Right lobe of liver (tissue), 6 donors: ENCODE measurements at regions not wholly inside any gene's neighbourhood (a gene's known extent, or its start where the extent isn't known, plus 50 kb on each side); places are given as distances from the start of the nearest gene placed in this dataset.
"Not testable (repeated sequence)": the region's sequence is repeated elsewhere in the genome, so short reads cannot be mapped to it uniquely, and the experiment has no call there.

Experiments
- ATAC-seq, 4 donors: fragments of 200-7000 bp; cut with Tn5 transposase; one replicate each; pipeline ENCODE4 v1.9.1; 2020; ENCODE audit warnings: mild to moderate bottlenecking in 4 of 4, moderate library complexity in 4 of 4
- DNase-seq, 3 donors: peaks; one replicate each; pipeline ENCODE4 v3.0.0-alpha.2; 2020
- H3K27ac ChIP-seq, 3 donors: fragments of 200-600 bp; one replicate each; pipeline ENCODE4 v1.8.0; 2022
- H3K27me3 ChIP-seq, 2 donors: fragments of 200-600 bp; one replicate each; pipeline ENCODE4 v1.8.0; 2022
- H3K36me3 ChIP-seq, 4 donors: fragments of 200-600 bp; sonication (generic) in 1 of 4; one replicate each; pipeline versions ENCODE4 v1.5.1 to v1.8.0; 2017 to 2022; ENCODE audit warnings: control low read depth in 1 of 4
- H3K4me1 ChIP-seq, 4 donors: fragments of 200-600 bp; sonication (generic) in 1 of 4; one replicate each; pipeline versions ENCODE4 v1.5.1 to v1.8.0; 2017 to 2022; ENCODE audit warnings: control low read depth in 1 of 4
- H3K4me3 ChIP-seq, 3 donors: fragments of 200-600 bp; one replicate each; pipeline ENCODE4 v1.8.0; 2022
- H3K9me3 ChIP-seq, 4 donors: fragments of 200-600 bp; sonication (generic) in 1 of 4; one replicate each; pipeline versions ENCODE4 v1.5.1 to v1.8.0; 2017 to 2022; ENCODE audit warnings: control low read depth in 1 of 4
- WGBS: methylation state at CpG from one replicate; pipeline ENCODE4 v1.1.6; 2018; ENCODE audit warnings: low coverage, low lambda C conversion rate; ENCODE audit not compliant: insufficient coverage; ENCODE audit errors: missing lambda C conversion rate; 5-methylcytosine and 5-hydroxymethylcytosine counted together
- intact Hi-C, 2 donors: fragments of 100-400 bp; cut with DNase I; formaldehyde crosslinking; loops; one replicate each; pipeline versions ENCODE4 v1.11.2 to v1.14.1; 2022
- donor health status: DM: no; HTN: yes; CAD: no.
- donor health status: DM: no; HTN: no; CAD: no.
- donor health status: DM: no; HTN: no; CAD: no.
- donor health status: DM: no; HTN: yes; CAD: no.
- donor health status: DM: no; HTN: yes; CAD: no.

DNA sequence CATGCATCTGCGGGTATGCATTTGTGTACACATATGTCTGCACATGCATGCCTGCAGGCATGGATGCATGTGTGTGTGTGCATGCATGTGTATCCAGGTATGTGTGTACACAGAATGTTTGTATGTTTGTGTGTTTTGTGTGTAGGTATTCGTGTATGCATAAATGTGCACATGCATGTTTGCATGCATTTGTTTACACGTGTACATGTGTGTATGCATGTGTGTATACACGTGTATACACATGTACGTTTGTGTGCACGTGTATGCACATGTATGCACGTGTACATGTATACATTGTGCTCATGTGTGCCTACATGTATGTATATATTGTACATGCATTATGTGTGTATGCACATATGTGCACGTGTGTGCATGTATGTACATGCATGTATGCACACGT is 171.4 kb upstream of the ZNF322 start:
- ATAC-seq, H3K27ac ChIP-seq, H3K4me3 ChIP-seq, DNase-seq, H3K27me3 ChIP-seq, H3K9me3 ChIP-seq, intact Hi-C loops, H3K4me1 ChIP-seq, H3K36me3 ChIP-seq: not testable (repeated sequence)
- 83% methylated on average over 8 of the region's 9 CpGs for WGBS

DNA sequence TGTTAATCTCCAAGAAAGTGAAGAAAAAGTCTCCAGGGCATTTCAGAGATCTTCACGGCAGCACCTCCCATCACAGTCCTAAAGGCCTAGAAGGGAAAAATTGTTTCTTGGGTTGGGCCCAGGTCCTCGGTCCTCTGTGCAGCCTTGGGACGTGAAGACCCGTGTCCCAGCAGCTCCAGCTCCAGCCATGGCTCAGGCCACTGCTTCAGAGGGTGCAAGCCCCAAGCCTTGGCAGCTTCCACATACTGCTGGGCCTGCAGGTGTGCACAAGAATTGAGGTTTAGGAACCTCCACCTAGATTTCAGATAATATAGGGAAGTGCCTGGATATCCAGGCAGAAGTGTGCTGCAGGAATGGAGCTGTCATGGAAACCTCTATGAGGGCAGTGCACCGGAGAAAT is 176.2 kb upstream of the ZNF322 start:
- intact Hi-C loops, H3K36me3 ChIP-seq, H3K27me3 ChIP-seq, H3K9me3 ChIP-seq, DNase-seq, H3K27ac ChIP-seq, H3K4me3 ChIP-seq, H3K4me1 ChIP-seq, ATAC-seq: not testable (repeated sequence)
- WGBS = no CpG with 5 or more reads among the region's 5 CpGs

DNA sequence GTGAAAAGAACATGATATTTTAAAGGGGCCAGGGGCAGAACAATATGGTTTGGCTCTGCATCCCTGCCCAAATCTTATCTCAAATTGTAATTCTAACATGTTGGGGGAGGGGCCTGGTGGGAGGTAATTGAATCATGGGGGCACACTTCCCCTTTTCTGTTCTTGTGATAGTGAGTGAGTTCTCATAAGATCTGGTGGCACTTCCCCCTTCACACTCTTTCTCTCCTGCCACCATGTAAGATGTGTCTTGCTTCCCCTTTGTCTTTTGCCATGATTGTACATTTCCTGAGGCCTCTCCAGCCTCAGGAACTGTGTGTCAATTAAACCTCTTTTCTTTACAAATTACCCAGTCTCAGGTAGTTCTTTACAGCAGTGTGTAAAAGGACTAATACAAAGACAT is 177.1 kb upstream of the ZNF322 start:
- H3K36me3 ChIP-seq, intact Hi-C loops, DNase-seq, H3K27me3 ChIP-seq, H3K27ac ChIP-seq, H3K9me3 ChIP-seq, H3K4me3 ChIP-seq, H3K4me1 ChIP-seq, ATAC-seq: not testable (repeated sequence)

GRCh38 chr6:26844823-26845222 is 185.3 kb upstream of the ZNF322 start:
- H3K4me3 ChIP-seq, H3K36me3 ChIP-seq, ATAC-seq, H3K27me3 ChIP-seq, H3K4me1 ChIP-seq, H3K27ac ChIP-seq, DNase-seq, H3K9me3 ChIP-seq, intact Hi-C loops: not testable (repeated sequence)
- WGBS = 100% methylated on average over 2 of the region's 2 CpGs

DNA sequence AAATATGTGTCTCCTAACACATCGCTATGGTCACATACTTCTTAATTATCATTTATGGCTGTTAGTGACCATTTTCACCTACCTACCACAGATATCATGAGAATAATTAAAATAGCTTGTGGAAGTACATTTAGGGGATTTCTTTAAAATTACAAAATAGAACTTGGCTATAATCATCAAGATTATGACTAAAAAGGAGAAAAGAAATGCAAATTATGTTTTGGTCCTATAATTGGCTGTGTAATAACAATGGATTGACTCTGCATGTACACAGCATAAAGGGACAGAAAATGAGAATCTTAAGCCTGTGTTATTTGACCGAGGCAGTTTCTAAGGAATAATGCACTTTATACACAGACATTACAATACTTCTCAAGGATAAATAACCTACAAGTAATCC is 197.7 kb upstream of the ZNF322 start:
- H3K27me3 ChIP-seq, DNase-seq, H3K27ac ChIP-seq, intact Hi-C loops, H3K4me1 ChIP-seq, H3K4me3 ChIP-seq, ATAC-seq, H3K36me3 ChIP-seq, H3K9me3 ChIP-seq: not testable (repeated sequence)
- WGBS = 0% methylated on average over 1 of the region's 2 CpGs

- ATAC-seq, H3K36me3 ChIP-seq, DNase-seq, intact Hi-C loops, H3K4me1 ChIP-seq, H3K4me3 ChIP-seq, H3K9me3 ChIP-seq, H3K27ac ChIP-seq, H3K27me3 ChIP-seq: not testable (repeated sequence)
- WGBS = 90% methylated on average over 3 of the region's 5 CpGs
Measured at GRCh38 chr6:26859067-26859770, 199.7 kb upstream of the ZNF322 start.

GRCh38 chr6:26859771-26860163 is 200.2 kb upstream of the ZNF322 start:
- intact Hi-C loops, H3K36me3 ChIP-seq, H3K27ac ChIP-seq, DNase-seq, H3K27me3 ChIP-seq, ATAC-seq, H3K4me3 ChIP-seq, H3K9me3 ChIP-seq, H3K4me1 ChIP-seq: not testable (repeated sequence)
- WGBS = 100% methylated on average over 1 of the region's 2 CpGs

- H3K4me3 ChIP-seq, H3K4me1 ChIP-seq, H3K36me3 ChIP-seq, DNase-seq, ATAC-seq, H3K27me3 ChIP-seq, H3K9me3 ChIP-seq, H3K27ac ChIP-seq, intact Hi-C loops: not testable (repeated sequence)
- WGBS = 100% methylated on average over 2 of the region's 2 CpGs
Measured at GRCh38 chr6:26861913-26862312, 202.4 kb upstream of the ZNF322 start.

GRCh38 chr6:26863641-26864040 is 204.1 kb upstream of the ZNF322 start:
- 90% methylated on average over 4 of the region's 6 CpGs for WGBS

DNA sequence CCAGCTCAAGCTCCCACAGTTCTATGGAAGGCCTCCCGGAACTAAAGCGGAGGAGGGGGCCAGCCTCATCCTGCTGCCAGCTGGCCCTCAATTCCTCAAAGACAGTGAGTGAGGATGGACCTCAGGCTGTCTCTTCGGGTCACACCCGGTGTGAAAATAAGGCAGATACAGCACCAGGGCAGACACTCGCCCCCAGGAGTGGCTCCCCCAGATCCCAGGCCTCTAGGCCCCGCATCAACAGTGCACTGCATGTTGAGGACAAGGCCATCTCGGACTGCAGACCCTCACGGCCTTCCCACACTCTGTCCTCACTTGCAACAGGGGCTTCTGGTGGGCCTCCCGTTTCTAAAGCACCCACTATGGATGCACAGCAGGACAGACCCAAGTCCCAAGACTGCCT is 239.2 kb upstream of the ZNF322 start:
- H3K27ac ChIP-seq, H3K27me3 ChIP-seq, H3K9me3 ChIP-seq, H3K4me3 ChIP-seq, H3K4me1 ChIP-seq, DNase-seq, ATAC-seq, H3K36me3 ChIP-seq, intact Hi-C loops: not testable (repeated sequence)
- WGBS = no CpG with 5 or more reads among the region's 9 CpGs

More at GRCh38 chr6:26863641-26864040, 204.1 kb upstream of the ZNF322 start:
- H3K4me1 ChIP-seq, DNase-seq, H3K36me3 ChIP-seq, H3K27ac ChIP-seq, H3K27me3 ChIP-seq, H3K9me3 ChIP-seq, H3K4me3 ChIP-seq, intact Hi-C loops, ATAC-seq: not testable (repeated sequence)

- DNase-seq, H3K4me1 ChIP-seq, H3K27me3 ChIP-seq, ATAC-seq, H3K36me3 ChIP-seq, H3K9me3 ChIP-seq, intact Hi-C loops, H3K27ac ChIP-seq, H3K4me3 ChIP-seq: not testable (repeated sequence)
- 90% methylated on average over 2 of the region's 2 CpGs for WGBS
Measured at GRCh38 chr6:26924206-26924605, 264.7 kb upstream of the ZNF322 start.

DNA sequence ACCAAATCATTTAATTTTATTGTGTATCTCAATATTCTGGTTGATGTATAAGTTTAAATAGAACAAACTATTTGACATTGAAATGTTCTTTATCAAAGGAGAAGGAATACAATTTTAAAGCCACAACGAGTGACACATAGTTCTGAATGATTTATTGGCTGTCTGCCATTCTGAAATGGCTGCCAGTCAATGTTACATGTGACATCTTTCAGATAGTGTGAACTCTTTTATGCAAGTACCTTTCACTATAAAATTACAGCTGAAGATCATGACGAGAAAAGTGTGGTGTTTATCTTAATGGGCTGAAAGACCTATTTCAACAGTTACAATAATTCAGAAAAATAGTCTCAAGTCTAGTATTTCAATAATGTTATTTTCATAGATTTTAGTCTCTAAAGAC is 268.6 kb upstream of the ZNF322 start:
- ATAC-seq, H3K4me3 ChIP-seq, H3K27ac ChIP-seq, intact Hi-C loops, H3K9me3 ChIP-seq, DNase-seq, H3K4me1 ChIP-seq, H3K36me3 ChIP-seq, H3K27me3 ChIP-seq: not testable (repeated sequence)
- 56% methylated on average over 1 of the region's 2 CpGs for WGBS
